ENCODE measurements at regions not wholly inside any gene's neighbourhood (a gene's known extent, or its start where the extent isn't known, plus 50 kb on each side); places are given as distances from the start of the nearest gene placed in this dataset.

GRCh38 chr10:10014846-10015245 lies 1002.8 kb upstream of the CELF2 start:
- TF ChIP-seq CTCF (IDR thresholded peaks at IDR 0.05; ENCODE audit: low read depth, low read length, missing control alignments) = no peak
- H3K4me3 ChIP-seq (replicated peaks; ENCODE audit: low read depth, low read length) = no peak overlapping the region
- no peak for DNase-seq (ENCODE audit: extremely low read depth, low read depth)

- DNase-seq (ENCODE audit: extremely low read depth, low read depth) = no peak
- H3K4me3 ChIP-seq (replicated peaks; ENCODE audit: low read depth, low read length) = no peak overlapping the region
- no peak for TF ChIP-seq CTCF (IDR thresholded peaks at IDR 0.05; ENCODE audit: low read depth, low read length, missing control alignments)
Measured at GRCh38 chr10:10017716-10018115, 1000.0 kb upstream of the CELF2 start.

GRCh38 chr10:10020945-10021344 lies 996.7 kb upstream of the CELF2 start:
- H3K4me3 ChIP-seq (replicated peaks; ENCODE audit: low read depth, low read length) = no peak overlapping the region
- no peak for TF ChIP-seq CTCF (IDR thresholded peaks at IDR 0.05; ENCODE audit: low read depth, low read length, missing control alignments)
- no peak for DNase-seq (ENCODE audit: extremely low read depth, low read depth)

- no peak for DNase-seq (ENCODE audit: extremely low read depth, low read depth)
- H3K4me3 ChIP-seq (replicated peaks; ENCODE audit: low read depth, low read length) = no peak overlapping the region
- no peak for TF ChIP-seq CTCF (IDR thresholded peaks at IDR 0.05; ENCODE audit: low read depth, low read length, missing control alignments)
Measured at GRCh38 chr10:10032991-10033390, 984.7 kb upstream of the CELF2 start.

GRCh38 chr10:10038348-10038747 lies 979.3 kb upstream of the CELF2 start:
- no peak overlapping the region for H3K4me3 ChIP-seq (replicated peaks; ENCODE audit: low read depth, low read length)
- TF ChIP-seq CTCF (IDR thresholded peaks at IDR 0.05; ENCODE audit: low read depth, low read length, missing control alignments) = no peak
- no peak for DNase-seq (ENCODE audit: extremely low read depth, low read depth)

- H3K4me3 ChIP-seq (replicated peaks; ENCODE audit: low read depth, low read length) = no peak overlapping the region
- no peak for TF ChIP-seq CTCF (IDR thresholded peaks at IDR 0.05; ENCODE audit: low read depth, low read length, missing control alignments)
- DNase-seq (ENCODE audit: extremely low read depth, low read depth) = no peak
Measured at GRCh38 chr10:10039595-10039994, 978.1 kb upstream of the CELF2 start.

- H3K4me3 ChIP-seq (replicated peaks; ENCODE audit: low read depth, low read length) = no peak overlapping the region
- no peak for DNase-seq (ENCODE audit: extremely low read depth, low read depth)
- no peak for TF ChIP-seq CTCF (IDR thresholded peaks at IDR 0.05; ENCODE audit: low read depth, low read length, missing control alignments)
Measured at GRCh38 chr10:10043083-10043482, 974.6 kb upstream of the CELF2 start.
